Activated B cell treated with CpG ODN at 0.5 μM for 24 hours (primary cell): ENCODE measurements at regions not wholly inside any gene's neighbourhood (a gene's known extent, or its start where the extent isn't known, plus 50 kb on each side); places are given as distances from the start of the nearest gene placed in this dataset.
"Not testable (repeated sequence)": the region's sequence is repeated elsewhere in the genome, so short reads cannot be mapped to it uniquely, and the experiment has no call there.

Source experiments
- ATAC-seq: fragments of 200-7000 bp; cut with Tn5 transposase; one replicate; pipeline ENCODE4 v1.10.0; 2021; ENCODE audit warnings: low read depth, mild to moderate bottlenecking, moderate library complexity
- CTCF ChIA-PET: fragments of 350-600 bp; sonication (Branson Sonifier 250); formaldehyde crosslinking; loops from one replicate; lab custom pipeline; 2021; ENCODE audit warnings: antibody characterized with exemption; lab: Charles Lee
- POLR2A ChIA-PET: fragments of 350-600 bp; sonication (Branson Sonifier 250); formaldehyde crosslinking; loops from one replicate; lab custom pipeline; 2021; ENCODE audit warnings: antibody characterized with exemption; lab: Charles Lee
- DNase-seq: peaks from one replicate; pipeline ENCODE4 v3.0.0; 2022
- H3K27ac Mint-ChIP-seq: one replicate; pipeline ENCODE4 v1.8.0; 2020; ENCODE audit warnings: mixed read lengths
- H3K27me3 Mint-ChIP-seq: one replicate; pipeline ENCODE4 v1.8.0; 2021; ENCODE audit warnings: mixed read lengths
- H3K36me3 Mint-ChIP-seq: one replicate; pipeline ENCODE4 v1.8.0; 2021; ENCODE audit warnings: low read depth, mixed read lengths
- H3K4me1 Mint-ChIP-seq: one replicate; pipeline ENCODE4 v1.8.0; 2021; ENCODE audit warnings: mixed read lengths
- H3K4me3 Mint-ChIP-seq: one replicate; pipeline ENCODE4 v1.8.0; 2020; ENCODE audit warnings: mild to moderate bottlenecking, mixed read lengths
- H3K9me3 Mint-ChIP-seq: one replicate; pipeline ENCODE4 v1.8.0; 2020; ENCODE audit warnings: mixed read lengths
- CTCF ChIP-seq: fragments of 200-600 bp; IDR thresholded peaks from one replicate; pipeline ENCODE4 v1.8.0; 2022; ENCODE audit warnings: antibody characterized with exemption, mild to moderate bottlenecking
- intact Hi-C: fragments of 100-400 bp; cut with micrococcal nuclease; formaldehyde crosslinking; loops from one replicate; pipeline ENCODE4 v1.15.1; 2024

GRCh38 chr6:95879856-95880255 is 135.9 kb upstream of the FUT9 start:
- ATAC-seq (no peak), DNase-seq (no peak)
- H3K27ac Mint-ChIP-seq, result no peak overlapping the region
- no peak for TF ChIP-seq CTCF
- no peaks in the 10 kb centered on the region for H3K4me1 Mint-ChIP-seq
- H3K4me3 Mint-ChIP-seq, result no peak overlapping the region
- CTCF ChIA-PET, result no interaction called here
- intact Hi-C loops, result no loop called here
- H3K27me3 Mint-ChIP-seq, result no peaks in the 10 kb centered on the region
- H3K9me3 Mint-ChIP-seq, result peaks cover 3% of the 10 kb centered on the region
- POLR2A ChIA-PET, result no interaction called here
- no peaks in the 10 kb centered on the region for H3K36me3 Mint-ChIP-seq

GRCh38 chr6:95882371-95882770 is 133.4 kb upstream of the FUT9 start:
- no peak for ATAC-seq
- H3K9me3 Mint-ChIP-seq, result peaks cover 3% of the 10 kb centered on the region
- CTCF ChIA-PET, result no interaction called here
- H3K36me3 Mint-ChIP-seq, result no peaks in the 10 kb centered on the region
- no peaks in the 10 kb centered on the region for H3K4me1 Mint-ChIP-seq
- H3K4me3 Mint-ChIP-seq, result no peak overlapping the region
- TF ChIP-seq CTCF, result no peak
- POLR2A ChIA-PET, result no interaction called here
- no peaks in the 10 kb centered on the region for H3K27me3 Mint-ChIP-seq
- no peak for DNase-seq
- intact Hi-C loops, result no loop called here
- H3K27ac Mint-ChIP-seq, result no peak overlapping the region

- intact Hi-C loops, H3K36me3 Mint-ChIP-seq, H3K4me3 Mint-ChIP-seq, CTCF ChIA-PET, H3K9me3 Mint-ChIP-seq, H3K27me3 Mint-ChIP-seq, ATAC-seq, POLR2A ChIA-PET, DNase-seq, H3K4me1 Mint-ChIP-seq, H3K27ac Mint-ChIP-seq: not testable (repeated sequence)
Observed at GRCh38 chr6:95888711-95889110, 127.1 kb upstream of the FUT9 start.

- Mint-ChIP-seq H3K4me1 (no peaks in the 10 kb centered on the region), H3K4me3 (no peak overlapping the region), H3K9me3 (no peaks in the 10 kb centered on the region), H3K27me3 (no peaks in the 10 kb centered on the region), H3K36me3 (no peaks in the 10 kb centered on the region), H3K27ac (no peak overlapping the region)
- intact Hi-C loops, result no loop called here
- ATAC-seq (no peak), DNase-seq (no peak)
- ChIA-PET CTCF (no interaction called here), POLR2A (no interaction called here)
- TF ChIP-seq CTCF, result no peak
Observed at GRCh38 chr6:95905132-95905531, 110.6 kb upstream of the FUT9 start.

- Mint-ChIP-seq H3K36me3 (no peaks in the 10 kb centered on the region), H3K27ac (no peak overlapping the region), H3K27me3 (no peaks in the 10 kb centered on the region), H3K9me3 (no peaks in the 10 kb centered on the region), H3K4me3 (no peak overlapping the region), H3K4me1 (no peaks in the 10 kb centered on the region)
- DNase-seq (no peak), ATAC-seq (no peak)
- intact Hi-C loops, result no loop called here
- ChIA-PET POLR2A (no interaction called here), CTCF (no interaction called here)
- TF ChIP-seq CTCF, result no peak
Observed at GRCh38 chr6:95917034-95917433, 98.7 kb upstream of the FUT9 start.

GRCh38 chr6:95923518-95923917 is 92.3 kb upstream of the FUT9 start:
- intact Hi-C loops, result no loop called here

More at GRCh38 chr6:95923518-95923917, 92.3 kb upstream of the FUT9 start:
- ATAC-seq, result no peak
- Mint-ChIP-seq H3K36me3 (no peaks in the 10 kb centered on the region), H3K27ac (no peak overlapping the region), H3K4me1 (no peaks in the 10 kb centered on the region), H3K27me3 (no peaks in the 10 kb centered on the region), H3K9me3 (no peaks in the 10 kb centered on the region), H3K4me3 (no peak overlapping the region)
- DNase-seq, result no peak
- ChIA-PET CTCF (no interaction called here), POLR2A (no interaction called here)
- no peak for TF ChIP-seq CTCF
